ENCODE measurements at regions not wholly inside any gene's neighbourhood (a gene's known extent, or its start where the extent isn't known, plus 50 kb on each side); places are given as distances from the start of the nearest gene placed in this dataset.

- TF ChIP-seq CTCF (IDR thresholded peaks at IDR 0.05) (no peak), POLR2A (IDR thresholded peaks at IDR 0.05) (no peak)
Measured at GRCh38 chr12:53887881-53888280, 50.8 kb upstream of the HOXC13 start.

All from ovary (tissue), 3 donors.